ENCODE measurements at regions not wholly inside any gene's neighbourhood (a gene's known extent, or its start where the extent isn't known, plus 50 kb on each side); places are given as distances from the start of the nearest gene placed in this dataset.

GRCh38 chr2:221088506-221088905 is 483.6 kb downstream of the EPHA4 start:
- Mint-ChIP-seq H3K27ac (no peak overlapping the region), H3K4me3 (no peak overlapping the region), H3K9me3 (no peaks in the 10 kb centered on the region), H3K4me1 (0 out of 4 replicates have a peak, but pooled peaks cover 0 to 5% of the 10 kb centered on the region in 2 experiments), H3K36me3 (ENCODE audit: insufficient read depth in 1 of 3, low read depth in 3 of 3) (0 out of 7 replicates have a peak, but pooled peaks cover 0 to 2% (median 0%) of the 10 kb centered on the region in 3 experiments), H3K27me3 (ENCODE audit: low read depth) (no peaks in the 10 kb centered on the region)
- Histone ChIP-seq H4K5ac (ENCODE audit: insufficient read length, low read depth, low read length) (no peak overlapping the region), H2BK15ac (ENCODE audit: low read depth, low read length) (no peak overlapping the region), H3K27ac (ENCODE audit: insufficient read length, low read depth, low read length) (no peak overlapping the region), H4K20me1 (ENCODE audit: control insufficient read depth, insufficient read depth, insufficient read length) (no peaks in the 10 kb centered on the region), H3K27me3 (ENCODE audit: insufficient read depth, low read length) (no peaks in the 10 kb centered on the region), H3K4ac (ENCODE audit: low read depth, low read length) (no peak overlapping the region), H3K56ac (ENCODE audit: insufficient read length, low read depth, low read length) (no peak overlapping the region), H3K14ac (ENCODE audit: insufficient read depth, low read length) (no peak overlapping the region), H4K8ac (replicated peaks; ENCODE audit: insufficient read length, low read depth, low read length) (no peak overlapping the region), H2BK5ac (ENCODE audit: insufficient read length, low read length) (no peak overlapping the region), H2AK5ac (ENCODE audit: insufficient read length, low read length) (no peak overlapping the region), H3K79me1 (ENCODE audit: insufficient read depth, low read depth, low read length, poor library complexity, severe bottlenecking) (no peaks in the 10 kb centered on the region), H3K9me3 (ENCODE audit: control insufficient read depth, low read depth, low read length) (no peaks in the 10 kb centered on the region), H2BK12ac (ENCODE audit: insufficient read length, low read depth, low read length) (no peak overlapping the region), H3K4me2 (ENCODE audit: insufficient read depth, insufficient read length, low read length) (no peak overlapping the region), H3K4me1 (ENCODE audit: insufficient read depth, low read length) (no peaks in the 10 kb centered on the region), H3K18ac (ENCODE audit: insufficient read length, low read depth, low read length) (no peak overlapping the region), H2BK120ac (ENCODE audit: low read depth, low read length, poor library complexity, severe bottlenecking) (no peak overlapping the region), H4K91ac (ENCODE audit: insufficient read length, low read depth, low read length) (no peak overlapping the region), H2AFZ (ENCODE audit: low read length) (no peak overlapping the region), H3K9ac (ENCODE audit: extremely low read depth, insufficient read length, low read length) (no peak overlapping the region), H3K23ac (ENCODE audit: insufficient read length, low read depth, low read length) (no peak overlapping the region), H3K79me2 (ENCODE audit: insufficient read depth, low read length) (no peaks in the 10 kb centered on the region), H3T11ph (ENCODE audit: low read length) (no peak overlapping the region), H2BK20ac (ENCODE audit: low read depth, low read length, poor library complexity, severe bottlenecking) (no peak overlapping the region), H3K23me2 (ENCODE audit: insufficient read length, low read depth, low read length, poor library complexity, severe bottlenecking) (no peaks in the 10 kb centered on the region)
- DNase-seq, result no peak
- WGBS (ENCODE audit: extremely low coverage, insufficient read length, low lambda C conversion rate), result no CpG with 5 or more reads among the region's 2 CpGs
- TF ChIP-seq, protein P1, sequence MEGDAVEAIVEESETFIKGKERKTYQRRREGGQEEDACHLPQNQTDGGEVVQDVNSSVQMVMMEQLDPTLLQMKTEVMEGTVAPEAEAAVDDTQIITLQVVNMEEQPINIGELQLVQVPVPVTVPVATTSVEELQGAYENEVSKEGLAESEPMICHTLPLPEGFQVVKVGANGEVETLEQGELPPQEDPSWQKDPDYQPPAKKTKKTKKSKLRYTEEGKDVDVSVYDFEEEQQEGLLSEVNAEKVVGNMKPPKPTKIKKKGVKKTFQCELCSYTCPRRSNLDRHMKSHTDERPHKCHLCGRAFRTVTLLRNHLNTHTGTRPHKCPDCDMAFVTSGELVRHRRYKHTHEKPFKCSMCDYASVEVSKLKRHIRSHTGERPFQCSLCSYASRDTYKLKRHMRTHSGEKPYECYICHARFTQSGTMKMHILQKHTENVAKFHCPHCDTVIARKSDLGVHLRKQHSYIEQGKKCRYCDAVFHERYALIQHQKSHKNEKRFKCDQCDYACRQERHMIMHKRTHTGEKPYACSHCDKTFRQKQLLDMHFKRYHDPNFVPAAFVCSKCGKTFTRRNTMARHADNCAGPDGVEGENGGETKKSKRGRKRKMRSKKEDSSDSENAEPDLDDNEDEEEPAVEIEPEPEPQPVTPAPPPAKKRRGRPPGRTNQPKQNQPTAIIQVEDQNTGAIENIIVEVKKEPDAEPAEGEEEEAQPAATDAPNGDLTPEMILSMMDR (conservative IDR thresholded peaks at IDR 0.05), result no peak
